ENCODE measurements at regions not wholly inside any gene's neighbourhood (a gene's known extent, or its start where the extent isn't known, plus 50 kb on each side); places are given as distances from the start of the nearest gene placed in this dataset.

- Histone ChIP-seq H3K27ac (peak overlapping the region in 1 of 4 donors; percentile 4), H3K4me1 (peaks cover 0 to under 1% (median 0%) of the 10 kb centered on the region in 3 donors), H3K4me3 (no peak overlapping the region), H3K9me3 (no peaks in the 10 kb centered on the region), H3K27me3 (no peaks in the 10 kb centered on the region), H3K36me3 (no peaks in the 10 kb centered on the region)
- no peak for TF ChIP-seq CTCF (IDR thresholded peaks at IDR 0.05)
- TF ChIP-seq POLR2AphosphoS5 (IDR thresholded peaks at IDR 0.05): no peak
- TF ChIP-seq POLR2A (IDR thresholded peaks at IDR 0.05): no peak
- no peak for TF ChIP-seq EP300 (IDR thresholded peaks at IDR 0.05)
- WGBS, 2 donors (ENCODE audit: low coverage in 1 of 2): 67 to 89% methylated on average over 6 to 8 of the region's 8 CpGs
- ATAC-seq: no peak
Observed at GRCh38 chr2:145028101-145028920, 508.4 kb upstream of the ZEB2 start.

GRCh38 chr2:145026456-145027455 is 506.8 kb upstream of the ZEB2 start:
- Histone ChIP-seq H3K27ac (no peak overlapping the region), H3K9me3 (no peaks in the 10 kb centered on the region), H3K4me1 (peaks cover 0 to 15% (median 3%) of the 10 kb centered on the region in 3 donors), H3K4me3 (no peak overlapping the region), H3K27me3 (no peaks in the 10 kb centered on the region), H3K36me3 (no peaks in the 10 kb centered on the region)
- WGBS, 2 donors (ENCODE audit: low coverage in 1 of 2): 74 to 75% methylated on average over 13 of the region's 13 CpGs
- ATAC-seq: no peak
- TF ChIP-seq CTCF (IDR thresholded peaks at IDR 0.05): no peak
- TF ChIP-seq EP300 (IDR thresholded peaks at IDR 0.05): no peak
- TF ChIP-seq POLR2A (IDR thresholded peaks at IDR 0.05): no peak
- no peak for TF ChIP-seq POLR2AphosphoS5 (IDR thresholded peaks at IDR 0.05)

DNA sequence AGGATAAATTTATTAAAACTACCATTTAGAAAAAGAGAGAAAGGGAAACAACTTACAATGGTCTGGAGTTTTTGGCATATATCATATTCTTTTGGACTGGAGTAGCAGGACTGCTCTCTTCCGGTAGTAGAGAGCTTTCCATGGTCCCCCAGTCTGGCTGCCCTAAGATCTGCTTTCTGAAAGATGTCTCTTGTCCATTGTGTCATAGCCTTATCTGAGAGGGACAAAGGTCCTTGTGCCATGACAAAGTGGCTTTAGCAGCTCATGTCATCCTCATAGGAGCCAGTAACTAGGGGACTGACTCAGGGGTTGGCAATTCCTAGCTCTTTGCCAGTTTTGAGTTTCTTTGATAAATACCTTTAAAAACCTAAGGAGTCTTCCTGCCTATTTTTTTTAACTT is 505.5 kb upstream of the ZEB2 start:
- H3K27ac ChIP-seq: no peak overlapping the region
- H3K27me3 ChIP-seq: no peaks in the 10 kb centered on the region
- no peaks in the 10 kb centered on the region for H3K36me3 ChIP-seq
- no peaks in the 10 kb centered on the region for H3K9me3 ChIP-seq
- 80 to 100% methylated on average over 1 of the region's 1 CpG for WGBS, 2 donors (ENCODE audit: low coverage in 1 of 2)
- H3K4me3 ChIP-seq: no peak overlapping the region
- H3K4me1 ChIP-seq: peaks cover 0 to 15% (median 3%) of the 10 kb centered on the region in 3 donors
- ATAC-seq: no peak
- TF ChIP-seq EP300 (IDR thresholded peaks at IDR 0.05) (no peak), POLR2A (IDR thresholded peaks at IDR 0.05) (no peak), CTCF (IDR thresholded peaks at IDR 0.05) (no peak), POLR2AphosphoS5 (IDR thresholded peaks at IDR 0.05) (no peak)

- Histone ChIP-seq H3K27ac (no peak overlapping the region), H3K36me3 (no peaks in the 10 kb centered on the region), H3K9me3 (no peaks in the 10 kb centered on the region), H3K27me3 (no peaks in the 10 kb centered on the region), H3K4me1 (peaks cover 0 to 15% (median 3%) of the 10 kb centered on the region in 3 donors), H3K4me3 (no peak overlapping the region)
- no peak for ATAC-seq
- TF ChIP-seq CTCF (IDR thresholded peaks at IDR 0.05): no peak
- no peak for TF ChIP-seq POLR2AphosphoS5 (IDR thresholded peaks at IDR 0.05)
- TF ChIP-seq POLR2A (IDR thresholded peaks at IDR 0.05): no peak
- TF ChIP-seq EP300 (IDR thresholded peaks at IDR 0.05): no peak
- 68 to 75% methylated on average over 3 of the region's 3 CpGs for WGBS, 2 donors (ENCODE audit: low coverage in 1 of 2)
Observed at GRCh38 chr2:145023334-145023934, 503.5 kb upstream of the ZEB2 start.
